Fibroblast of lung (primary cell): ENCODE measurements at regions not wholly inside any gene's neighbourhood (a gene's known extent, or its start where the extent isn't known, plus 50 kb on each side); places are given as distances from the start of the nearest gene placed in this dataset.

Source experiments
- DNase-seq, 2 donors: peaks; one replicate each; pipeline versions ENCODE4 v3.0.0 to v3.0.0-alpha.2; 2010; ENCODE audit warnings: low read depth in 2 of 2
- H2AFZ ChIP-seq: 2 replicates; pipeline ENCODE4 v1.5.1; 2012; ENCODE audit warnings: low read length, control low read depth, inconsistent platforms
- H3K27ac ChIP-seq: 2 replicates; pipeline ENCODE4 v1.5.1; 2011; ENCODE audit warnings: low read length, control low read depth; ENCODE audit not compliant: insufficient read depth
- H3K27me3 ChIP-seq: 2 replicates; pipeline ENCODE4 v1.5.1; 2011; ENCODE audit warnings: mild to moderate bottlenecking, low read length; ENCODE audit not compliant: control insufficient read depth, insufficient read depth
- H3K36me3 ChIP-seq: 2 replicates; pipeline ENCODE4 v1.5.1; 2011; ENCODE audit warnings: low read length; ENCODE audit not compliant: control insufficient read depth, insufficient read depth
- H3K4me1 ChIP-seq: 2 replicates; pipeline ENCODE4 v1.5.1; 2011; ENCODE audit warnings: low read length; ENCODE audit not compliant: control insufficient read depth, insufficient read depth; ENCODE audit errors: extremely low read depth
- H3K4me2 ChIP-seq: 2 replicates; pipeline ENCODE4 v1.5.1; 2011; ENCODE audit warnings: low read length, control low read depth; ENCODE audit not compliant: insufficient read depth; ENCODE audit errors: extremely low read depth
- H3K4me3 ChIP-seq, 4 experiments: fragments of 200-600 bp in 1 of 4; sonication (generic) in 1 of 4; replicated peaks in 1 of 4; 2 replicates each; pipeline ENCODE4 v1.5.1; 2011 to 2016; ENCODE audit warnings: low read length in 4 of 4, low read depth in 3 of 4, mild to moderate bottlenecking in 3 of 4, control low read depth in 2 of 4, inconsistent platforms in 1 of 4, mixed read lengths in 1 of 4; ENCODE audit not compliant: insufficient read depth in 1 of 4; ENCODE audit errors: control extremely low read depth in 1 of 4
- H3K79me2 ChIP-seq: 2 replicates; pipeline ENCODE4 v1.5.1; 2012; ENCODE audit warnings: mild to moderate bottlenecking, low read length, inconsistent platforms; ENCODE audit not compliant: control insufficient read depth, insufficient read depth
- H3K9ac ChIP-seq: 2 replicates; pipeline ENCODE4 v1.5.1; 2011; ENCODE audit warnings: mild to moderate bottlenecking, low read length, control low read depth; ENCODE audit not compliant: insufficient read depth
- H3K9me3 ChIP-seq: 2 replicates; pipeline ENCODE4 v1.5.1; 2012; ENCODE audit warnings: low read depth, low read length; ENCODE audit not compliant: control insufficient read depth, insufficient read depth
- H4K20me1 ChIP-seq: 2 replicates; pipeline ENCODE4 v1.5.1; 2011; ENCODE audit warnings: low read length; ENCODE audit not compliant: control insufficient read depth, insufficient read depth; ENCODE audit errors: extremely low read depth
- EZH2 ChIP-seq: IDR thresholded peaks from 2 replicates; pipeline ENCODE4 v1.5.1; 2012; ENCODE audit warnings: low read length, control low read depth, mild to moderate bottlenecking; ENCODE audit errors: missing control alignments
- TF ChIP-seq, protein P1 (sequence below), 2 donors: IDR thresholded peaks in 1 of 2; conservative IDR thresholded peaks in 1 of 2; 1 replicate in 1 of 2; 2 replicates in 1 of 2; pipeline ENCODE4 v1.5.1; 2011 to 2012; ENCODE audit warnings: low read length in 2 of 2, control low read depth in 1 of 2, inconsistent platforms in 1 of 2, low read depth in 1 of 2, mild to moderate bottlenecking in 1 of 2

DNA sequence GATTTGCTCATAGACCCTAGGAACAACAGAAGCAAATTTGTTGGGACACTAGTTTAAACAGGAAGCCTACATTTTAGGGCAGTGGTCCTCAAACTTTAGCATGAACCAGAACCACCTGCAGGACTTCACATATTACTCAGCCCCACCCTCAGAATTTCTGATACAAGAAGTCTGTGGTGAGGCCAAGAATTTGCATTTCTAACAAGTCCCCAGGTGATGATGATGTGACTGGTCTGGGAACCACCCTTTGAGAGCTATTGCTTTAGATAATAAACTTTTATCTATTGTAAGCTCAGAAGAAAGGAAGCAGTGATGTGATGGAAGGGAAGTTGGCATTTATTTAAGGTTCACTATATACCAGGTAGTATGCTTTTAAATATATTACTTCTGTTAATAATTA lies 194.0 kb downstream of the FAM181B start:
- H3K79me2 ChIP-seq, result no peaks in the 10 kb centered on the region
- H3K27me3 ChIP-seq, result no peaks in the 10 kb centered on the region
- H2AFZ ChIP-seq, result no peak overlapping the region
- H3K4me2 ChIP-seq, result no peak overlapping the region
- no peaks in the 10 kb centered on the region for H3K36me3 ChIP-seq
- H3K4me1 ChIP-seq, result no peaks in the 10 kb centered on the region
- no peaks in the 10 kb centered on the region for H3K9me3 ChIP-seq
- H4K20me1 ChIP-seq, result no peaks in the 10 kb centered on the region
- no peak overlapping the region for H3K4me3 ChIP-seq
- H3K9ac ChIP-seq, result no peak overlapping the region
- no peak overlapping the region for H3K27ac ChIP-seq
- no peak for DNase-seq
- TF ChIP-seq, protein P1, sequence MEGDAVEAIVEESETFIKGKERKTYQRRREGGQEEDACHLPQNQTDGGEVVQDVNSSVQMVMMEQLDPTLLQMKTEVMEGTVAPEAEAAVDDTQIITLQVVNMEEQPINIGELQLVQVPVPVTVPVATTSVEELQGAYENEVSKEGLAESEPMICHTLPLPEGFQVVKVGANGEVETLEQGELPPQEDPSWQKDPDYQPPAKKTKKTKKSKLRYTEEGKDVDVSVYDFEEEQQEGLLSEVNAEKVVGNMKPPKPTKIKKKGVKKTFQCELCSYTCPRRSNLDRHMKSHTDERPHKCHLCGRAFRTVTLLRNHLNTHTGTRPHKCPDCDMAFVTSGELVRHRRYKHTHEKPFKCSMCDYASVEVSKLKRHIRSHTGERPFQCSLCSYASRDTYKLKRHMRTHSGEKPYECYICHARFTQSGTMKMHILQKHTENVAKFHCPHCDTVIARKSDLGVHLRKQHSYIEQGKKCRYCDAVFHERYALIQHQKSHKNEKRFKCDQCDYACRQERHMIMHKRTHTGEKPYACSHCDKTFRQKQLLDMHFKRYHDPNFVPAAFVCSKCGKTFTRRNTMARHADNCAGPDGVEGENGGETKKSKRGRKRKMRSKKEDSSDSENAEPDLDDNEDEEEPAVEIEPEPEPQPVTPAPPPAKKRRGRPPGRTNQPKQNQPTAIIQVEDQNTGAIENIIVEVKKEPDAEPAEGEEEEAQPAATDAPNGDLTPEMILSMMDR (conservative IDR thresholded peaks at IDR 0.05 in 1 of 2, IDR thresholded peaks at IDR 0.05 in 1 of 2; ENCODE audit: low read depth in 1 of 2, low read length in 2 of 2), result no peak
- TF ChIP-seq EZH2, result no peak

DNA sequence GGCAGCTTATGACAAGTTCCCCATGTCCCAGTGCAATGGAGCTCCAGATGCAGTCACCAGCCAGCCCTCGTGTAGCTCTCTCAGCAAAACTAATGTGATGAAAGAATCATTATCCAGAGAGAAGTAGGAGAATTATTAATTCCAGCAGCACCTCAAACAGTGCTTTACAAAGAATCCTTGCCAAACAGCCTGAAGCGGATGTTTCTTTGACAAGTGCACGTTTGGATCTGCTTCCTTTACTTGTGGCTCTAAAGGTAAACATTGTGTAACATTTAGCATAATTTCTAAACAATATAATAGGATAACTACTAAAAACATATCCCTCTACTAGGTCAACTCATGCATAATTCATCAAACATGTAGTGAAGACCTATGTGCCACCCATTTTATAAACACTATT lies 197.0 kb downstream of the FAM181B start:
- TF ChIP-seq EZH2, result no peak
- TF ChIP-seq, protein P1 (conservative IDR thresholded peaks at IDR 0.05 in 1 of 2, IDR thresholded peaks at IDR 0.05 in 1 of 2; ENCODE audit: low read depth in 1 of 2, low read length in 2 of 2), result no peak
- H3K4me2 ChIP-seq, result no peak overlapping the region
- no peaks in the 10 kb centered on the region for H3K27me3 ChIP-seq
- H3K9ac ChIP-seq, result no peak overlapping the region
- no peak overlapping the region for H2AFZ ChIP-seq
- H3K36me3 ChIP-seq, result no peaks in the 10 kb centered on the region
- no peak overlapping the region for H3K27ac ChIP-seq
- H4K20me1 ChIP-seq, result no peaks in the 10 kb centered on the region
- no peak for DNase-seq
- H3K4me1 ChIP-seq, result no peaks in the 10 kb centered on the region
- no peaks in the 10 kb centered on the region for H3K9me3 ChIP-seq
- H3K4me3 ChIP-seq, result no peak overlapping the region
- no peaks in the 10 kb centered on the region for H3K79me2 ChIP-seq

DNA sequence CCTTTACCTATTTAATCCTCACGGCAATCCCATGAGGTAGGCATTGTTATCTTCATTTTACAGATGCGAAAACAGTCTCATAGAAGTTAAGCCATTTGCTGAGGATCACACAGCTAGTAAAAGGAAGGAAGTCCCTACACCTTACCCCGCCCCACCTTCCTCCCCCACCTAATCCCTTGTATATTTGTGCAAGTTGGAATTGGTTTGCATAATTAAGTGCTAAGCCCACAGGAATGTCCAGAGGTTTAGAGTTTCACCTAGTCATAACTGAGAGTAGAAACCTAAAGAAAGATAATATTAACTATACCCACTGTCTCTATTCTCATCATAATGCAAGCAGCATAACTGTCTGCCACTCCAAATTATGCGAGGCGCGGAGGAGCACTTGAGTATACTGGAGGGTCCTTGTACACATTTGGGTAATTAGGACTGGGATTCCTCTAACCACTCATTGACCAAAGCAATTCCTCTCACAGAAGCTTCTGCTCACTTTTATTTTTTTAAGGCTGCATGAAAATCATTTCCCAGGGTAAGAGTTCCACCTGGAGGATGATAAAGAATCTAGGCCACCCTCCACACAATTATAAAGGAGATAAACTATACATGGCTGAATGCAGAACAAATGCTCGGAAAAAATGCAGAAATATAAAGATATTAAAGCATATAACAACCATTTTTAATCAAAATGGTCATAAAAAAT lies 199.9 kb downstream of the FAM181B start:
- Histone ChIP-seq H3K27me3 (no peaks in the 10 kb centered on the region), H3K4me3 (no peak overlapping the region), H2AFZ (no peak overlapping the region), H3K36me3 (no peaks in the 10 kb centered on the region), H3K9ac (no peak overlapping the region), H3K79me2 (no peaks in the 10 kb centered on the region), H3K4me1 (no peaks in the 10 kb centered on the region), H4K20me1 (no peaks in the 10 kb centered on the region), H3K9me3 (no peaks in the 10 kb centered on the region), H3K4me2 (no peak overlapping the region), H3K27ac (no peak overlapping the region)
- no peak for DNase-seq
- TF ChIP-seq, protein P1 (conservative IDR thresholded peaks at IDR 0.05 in 1 of 2, IDR thresholded peaks at IDR 0.05 in 1 of 2; ENCODE audit: low read depth in 1 of 2, low read length in 2 of 2), result no peak
- no peak for TF ChIP-seq EZH2
